H9 (cell line): ENCODE measurements at regions not wholly inside any gene's neighbourhood (a gene's known extent, or its start where the extent isn't known, plus 50 kb on each side); places are given as distances from the start of the nearest gene placed in this dataset.

Experiments
- DNase-seq: peaks from one replicate; pipeline ENCODE4 v3.0.0-alpha.2; 2017
- H2AFZ ChIP-seq: one replicate; pipeline ENCODE4 v1.6.1; 2013; ENCODE audit warnings: mild to moderate bottlenecking, low read length, control low read depth, moderate library complexity
- H2AK5ac ChIP-seq: 2 replicates; pipeline ENCODE4 v1.6.1; 2013; ENCODE audit warnings: low read length, control low read depth, mixed read lengths; ENCODE audit not compliant: insufficient read length
- H2BK120ac ChIP-seq: one replicate; pipeline ENCODE4 v1.6.1; 2013; ENCODE audit warnings: low read depth, mild to moderate bottlenecking, low read length, control low read depth, inconsistent platforms; ENCODE audit not compliant: poor library complexity, severe bottlenecking
- H2BK12ac ChIP-seq: 2 replicates; pipeline ENCODE4 v1.6.1; 2013; ENCODE audit warnings: low read length, control low read depth, mixed read lengths, low read depth; ENCODE audit not compliant: insufficient read length
- H2BK15ac ChIP-seq: 2 replicates; pipeline ENCODE4 v1.6.1; 2013; ENCODE audit warnings: low read depth, low read length, control low read depth
- H2BK20ac ChIP-seq: one replicate; pipeline ENCODE4 v1.6.1; 2013; ENCODE audit warnings: low read depth, mild to moderate bottlenecking, low read length, control low read depth, inconsistent platforms; ENCODE audit not compliant: poor library complexity, severe bottlenecking
- H2BK5ac ChIP-seq: 2 replicates; pipeline ENCODE4 v1.6.1; 2013; ENCODE audit warnings: low read length, control low read depth, mixed read lengths; ENCODE audit not compliant: insufficient read length
- H3K14ac ChIP-seq: 2 replicates; pipeline ENCODE4 v1.6.1; 2013; ENCODE audit warnings: low read length, control low read depth; ENCODE audit not compliant: insufficient read depth
- H3K18ac ChIP-seq: 2 replicates; pipeline ENCODE4 v1.6.1; 2013; ENCODE audit warnings: low read depth, mild to moderate bottlenecking, mixed read lengths, low read length, control low read depth; ENCODE audit not compliant: insufficient read length
- H3K23ac ChIP-seq: 2 replicates; pipeline ENCODE4 v1.6.1; 2013; ENCODE audit warnings: low read length, control low read depth, mixed read lengths, low read depth; ENCODE audit not compliant: insufficient read length
- H3K23me2 ChIP-seq: 2 replicates; pipeline ENCODE4 v1.6.1; 2013; ENCODE audit warnings: low read depth, mild to moderate bottlenecking, mixed read lengths, low read length, control low read depth; ENCODE audit not compliant: insufficient read length, poor library complexity, severe bottlenecking
- H3K27ac ChIP-seq: 2 replicates; pipeline ENCODE4 v1.5.1; 2013; ENCODE audit warnings: low read length, control low read depth, mixed read lengths, low read depth; ENCODE audit not compliant: insufficient read length
- H3K27me3 ChIP-seq: 2 replicates; pipeline ENCODE4 v1.6.1; 2013; ENCODE audit warnings: low read length, control low read depth, inconsistent platforms; ENCODE audit not compliant: insufficient read depth
- H3K4ac ChIP-seq: 2 replicates; pipeline ENCODE4 v1.6.1; 2013; ENCODE audit warnings: low read depth, mild to moderate bottlenecking, control low read depth, inconsistent platforms, low read length, moderate library complexity
- H3K4me1 ChIP-seq: 2 replicates; pipeline ENCODE4 v1.6.1; 2013; ENCODE audit warnings: low read length, control low read depth, inconsistent platforms; ENCODE audit not compliant: insufficient read depth
- H3K4me2 ChIP-seq: 2 replicates; pipeline ENCODE4 v1.6.1; 2013; ENCODE audit warnings: low read length, control low read depth, mixed read lengths; ENCODE audit not compliant: insufficient read length, insufficient read depth
- H3K56ac ChIP-seq: 2 replicates; pipeline ENCODE4 v1.6.1; 2013; ENCODE audit warnings: low read depth, mild to moderate bottlenecking, mixed read lengths, low read length, control low read depth; ENCODE audit not compliant: insufficient read length
- H3K79me1 ChIP-seq: 2 replicates; pipeline ENCODE4 v1.6.1; 2013; ENCODE audit warnings: low read depth, mild to moderate bottlenecking, moderate library complexity, low read length, control low read depth, inconsistent platforms; ENCODE audit not compliant: insufficient read depth, poor library complexity, severe bottlenecking
- H3K79me2 ChIP-seq: 2 replicates; pipeline ENCODE4 v1.6.1; 2013; ENCODE audit warnings: low read length, control low read depth, inconsistent platforms; ENCODE audit not compliant: insufficient read depth
- H3K9ac ChIP-seq: 2 replicates; pipeline ENCODE4 v1.6.1; 2013; ENCODE audit warnings: low read length, control low read depth, mixed read lengths; ENCODE audit not compliant: insufficient read length; ENCODE audit errors: extremely low read depth
- H3K9me3 ChIP-seq: one replicate; pipeline ENCODE4 v1.6.1; 2013; ENCODE audit warnings: low read depth, low read length, inconsistent platforms; ENCODE audit not compliant: control insufficient read depth
- H3T11ph ChIP-seq: one replicate; pipeline ENCODE4 v1.6.1; 2013; ENCODE audit warnings: mild to moderate bottlenecking, low read length, control low read depth, inconsistent platforms
- H4K20me1 ChIP-seq: one replicate; pipeline ENCODE4 v1.6.1; 2013; ENCODE audit not compliant: control insufficient read depth, insufficient read length, insufficient read depth
- H4K5ac ChIP-seq: 2 replicates; pipeline ENCODE4 v1.6.1; 2013; ENCODE audit warnings: low read depth, mild to moderate bottlenecking, mixed read lengths, low read length, control low read depth; ENCODE audit not compliant: insufficient read length
- H4K8ac ChIP-seq: replicated peaks from 2 replicates; pipeline ENCODE4 v1.6.1; 2013; ENCODE audit warnings: low read length, control low read depth, mixed read lengths, low read depth; ENCODE audit not compliant: insufficient read length
- H4K91ac ChIP-seq: 2 replicates; pipeline ENCODE4 v1.6.1; 2013; ENCODE audit warnings: low read depth, mild to moderate bottlenecking, moderate library complexity, mixed read lengths, low read length, control low read depth; ENCODE audit not compliant: insufficient read length
- H3K27ac Mint-ChIP-seq, 3 experiments: 2 replicates in 2 of 3; 3 replicates in 1 of 3; pipeline ENCODE4 v1.8.0; 2020 to 2021; ENCODE audit warnings: mixed read lengths in 3 of 3, mild to moderate bottlenecking in 1 of 3, moderate library complexity in 1 of 3
- H3K27me3 Mint-ChIP-seq: 2 replicates; pipeline ENCODE4 v1.8.0; 2021; ENCODE audit warnings: low read depth, mild to moderate bottlenecking, moderate library complexity, mixed read lengths
- H3K36me3 Mint-ChIP-seq, 3 experiments: 2 replicates in 2 of 3; 3 replicates in 1 of 3; pipeline ENCODE4 v1.8.0; 2020 to 2021; ENCODE audit warnings: low read depth in 3 of 3, mixed read lengths in 3 of 3; ENCODE audit not compliant: insufficient read depth in 1 of 3
- H3K4me1 Mint-ChIP-seq, 2 experiments: 2 replicates each; pipeline ENCODE4 v1.8.0; 2020; ENCODE audit warnings: mixed read lengths in 2 of 2
- H3K4me3 Mint-ChIP-seq, 2 experiments: 2 replicates in 1 of 2; 3 replicates in 1 of 2; pipeline ENCODE4 v1.8.0; 2020 to 2021; ENCODE audit warnings: mild to moderate bottlenecking in 2 of 2, mixed read lengths in 2 of 2, moderate library complexity in 1 of 2
- H3K9me3 Mint-ChIP-seq, 2 experiments: 2 replicates in 1 of 2; 3 replicates in 1 of 2; pipeline ENCODE4 v1.8.0; 2020; ENCODE audit warnings: mild to moderate bottlenecking in 2 of 2, mixed read lengths in 2 of 2, moderate library complexity in 1 of 2
- WGBS: extraction: QIAGEN DNeasy Blood & Tissue Kit; methylation state at CpG from one replicate; pipeline ENCODE4 v1.1.7; 2013; ENCODE audit warnings: missing lambda C conversion rate, low lambda C conversion rate, mixed read lengths; ENCODE audit not compliant: insufficient read length; ENCODE audit errors: extremely low coverage; 5-methylcytosine and 5-hydroxymethylcytosine counted together
- TF ChIP-seq, protein P1 (sequence below): fragments of 200-600 bp; sonication (generic); conservative IDR thresholded peaks from 3 replicates; pipeline ENCODE4 v1.8.0; 2021; ENCODE audit warnings: antibody characterized with exemption, mild to moderate bottlenecking

DNA sequence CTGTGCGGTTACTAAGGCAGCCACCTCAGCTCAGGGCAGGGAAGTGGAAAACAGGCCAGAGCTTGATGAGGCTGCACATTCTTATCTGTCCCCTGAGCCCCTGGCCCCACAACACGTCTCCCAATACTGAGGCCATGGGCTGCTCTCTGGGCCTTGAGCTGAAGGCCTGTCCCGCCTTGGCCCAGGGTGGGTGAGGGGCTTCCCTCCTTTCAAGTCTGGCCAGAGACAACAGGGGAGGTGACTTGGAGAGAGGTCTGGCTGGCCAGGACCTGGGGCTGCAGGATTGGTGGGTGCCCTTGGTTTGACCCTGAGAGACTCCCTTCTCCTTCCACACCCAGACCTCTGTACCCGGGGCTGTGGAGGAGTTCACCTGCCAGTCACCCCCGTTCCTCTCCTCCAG, 563.8 kb downstream of the PTPRU start:
- H3K27me3 Mint-ChIP-seq: no peaks in the 10 kb centered on the region; the same call in 1 of the 2 replicates
- TF ChIP-seq, protein P1, sequence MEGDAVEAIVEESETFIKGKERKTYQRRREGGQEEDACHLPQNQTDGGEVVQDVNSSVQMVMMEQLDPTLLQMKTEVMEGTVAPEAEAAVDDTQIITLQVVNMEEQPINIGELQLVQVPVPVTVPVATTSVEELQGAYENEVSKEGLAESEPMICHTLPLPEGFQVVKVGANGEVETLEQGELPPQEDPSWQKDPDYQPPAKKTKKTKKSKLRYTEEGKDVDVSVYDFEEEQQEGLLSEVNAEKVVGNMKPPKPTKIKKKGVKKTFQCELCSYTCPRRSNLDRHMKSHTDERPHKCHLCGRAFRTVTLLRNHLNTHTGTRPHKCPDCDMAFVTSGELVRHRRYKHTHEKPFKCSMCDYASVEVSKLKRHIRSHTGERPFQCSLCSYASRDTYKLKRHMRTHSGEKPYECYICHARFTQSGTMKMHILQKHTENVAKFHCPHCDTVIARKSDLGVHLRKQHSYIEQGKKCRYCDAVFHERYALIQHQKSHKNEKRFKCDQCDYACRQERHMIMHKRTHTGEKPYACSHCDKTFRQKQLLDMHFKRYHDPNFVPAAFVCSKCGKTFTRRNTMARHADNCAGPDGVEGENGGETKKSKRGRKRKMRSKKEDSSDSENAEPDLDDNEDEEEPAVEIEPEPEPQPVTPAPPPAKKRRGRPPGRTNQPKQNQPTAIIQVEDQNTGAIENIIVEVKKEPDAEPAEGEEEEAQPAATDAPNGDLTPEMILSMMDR: no peak
- Histone ChIP-seq H3T11ph (no peak overlapping the region), H3K4me1 (no peaks in the 10 kb centered on the region), H3K23me2 (no peaks in the 10 kb centered on the region), H4K20me1 (no peaks in the 10 kb centered on the region), H3K9me3 (no peaks in the 10 kb centered on the region), H3K4me2 (no peak overlapping the region), H2BK120ac (no peak overlapping the region), H3K56ac (no peak overlapping the region), H2BK15ac (no peak overlapping the region), H2AK5ac (no peak overlapping the region), H2BK20ac (no peak overlapping the region), H3K4ac (no peak overlapping the region), H4K5ac (no peak overlapping the region), H3K9ac (no peak overlapping the region), H3K27ac (no peak overlapping the region), H3K14ac (no peak overlapping the region; the same call in 1 of the 2 replicates), H3K79me2 (no peaks in the 10 kb centered on the region), H3K79me1 (no peaks in the 10 kb centered on the region), H2BK12ac (no peak overlapping the region), H3K18ac (no peak overlapping the region), H2BK5ac (no peak overlapping the region), H2AFZ (no peak overlapping the region), H4K8ac (no peak overlapping the region), H3K23ac (no peak overlapping the region), H3K27me3 (no peaks in the 10 kb centered on the region), H4K91ac (no peak overlapping the region)
- H3K27ac Mint-ChIP-seq: no peak overlapping the region
- H3K9me3 Mint-ChIP-seq: peaks cover 8% of the 10 kb centered on the region in 2 experiments
- H3K4me1 Mint-ChIP-seq: peaks cover 0 to 2% of the 10 kb centered on the region in 2 experiments; a peak in 1 of 4 replicates
- DNase-seq: no peak
- H3K4me3 Mint-ChIP-seq: no peak overlapping the region
- WGBS: no CpG with 5 or more reads among the region's 5 CpGs
- H3K36me3 Mint-ChIP-seq: peaks cover 0 to 8% (median 3%) of the 10 kb centered on the region in 3 experiments; a peak in 4 of 7 replicates
